GM21360 (cell line): ENCODE measurements at regions not wholly inside any gene's neighbourhood (a gene's known extent, or its start where the extent isn't known, plus 50 kb on each side); places are given as distances from the start of the nearest gene placed in this dataset.
"Not testable (repeated sequence)": the region's sequence is repeated elsewhere in the genome, so short reads cannot be mapped to it uniquely, and the experiment has no call there.

Experiments used
- ATAC-seq: cut with Tn5 transposase; IDR thresholded peaks from one replicate; pipeline ENCODE4 v1.9.1; 2021; ENCODE audit warnings: mild to moderate bottlenecking, moderate library complexity; ENCODE audit not compliant: unreplicated experiment

DNA sequence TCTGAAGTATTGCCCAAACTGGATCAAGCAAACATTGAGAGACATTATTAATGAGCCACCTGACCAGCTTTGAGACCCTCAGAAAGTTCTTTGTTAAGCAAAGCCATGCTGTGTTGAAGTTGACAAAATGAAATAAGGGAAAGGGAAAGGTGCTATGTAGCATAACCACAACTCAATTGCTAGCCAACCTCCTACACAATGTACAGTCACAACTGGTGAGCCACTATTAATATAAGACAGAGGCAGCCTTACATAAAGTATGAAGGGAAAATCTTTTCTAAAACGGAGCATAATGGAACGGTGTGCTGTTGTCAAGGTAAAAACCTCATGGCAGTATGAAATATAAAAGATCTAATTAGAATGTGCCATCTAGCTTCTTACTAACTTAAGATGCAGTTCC, 375.8 kb upstream of the ST8SIA4 start:
- ATAC-seq, result no peak

DNA sequence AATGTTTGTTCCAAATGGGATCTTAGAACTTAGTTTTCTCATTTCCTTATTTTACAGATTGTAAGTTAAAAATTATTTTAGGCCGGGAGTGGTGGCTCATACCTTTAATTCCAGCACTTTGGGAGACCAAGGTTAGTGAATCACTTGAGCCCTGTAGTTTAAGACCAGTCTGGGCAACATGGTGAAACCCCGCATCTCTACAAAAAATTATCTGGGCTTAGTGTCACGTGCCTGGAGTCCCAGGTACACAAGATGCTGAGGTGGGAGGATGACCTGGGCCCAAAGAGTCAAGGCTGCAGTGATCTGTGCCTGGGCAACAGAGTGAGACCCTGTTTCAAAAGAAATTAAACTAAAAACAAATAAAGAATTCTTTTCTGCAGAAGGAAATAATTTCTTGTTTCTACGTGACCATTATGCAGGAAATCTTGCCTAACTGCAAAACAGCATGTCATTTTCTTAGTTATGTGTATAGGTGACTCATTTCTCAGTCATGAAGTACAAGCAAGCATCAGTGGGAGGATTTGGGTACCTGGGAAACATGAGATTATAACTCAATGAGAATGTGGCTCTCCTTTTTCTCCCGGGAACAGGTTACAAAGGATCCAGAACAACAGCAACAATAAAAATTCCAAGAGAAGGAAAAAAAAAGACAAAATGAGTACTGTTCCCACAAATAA, 375.1 kb upstream of the ST8SIA4 start:
- ATAC-seq, result no peak

GRCh38 chr5:101271945-101272344, 368.9 kb upstream of the ST8SIA4 start:
- no peak for ATAC-seq

DNA sequence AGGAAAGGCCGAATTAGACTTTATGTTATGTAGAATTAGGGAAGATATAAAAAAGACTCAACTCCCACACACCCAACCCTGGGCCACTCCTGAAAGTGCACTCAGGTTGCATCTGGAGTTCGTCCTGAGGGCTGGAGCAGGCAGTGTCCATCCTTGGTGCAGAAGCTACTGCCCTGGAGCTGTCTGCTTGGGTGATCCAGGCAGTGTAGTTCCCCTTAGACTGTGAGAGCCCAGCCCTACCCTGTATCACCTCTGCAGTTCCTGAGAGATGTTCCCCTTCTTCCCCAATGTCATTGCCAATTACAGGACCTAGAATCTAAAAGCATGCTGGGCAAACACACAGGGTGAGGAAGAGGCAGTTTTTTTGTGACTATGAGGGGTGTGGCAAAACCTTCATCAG, 368.3 kb upstream of the ST8SIA4 start:
- no peak for ATAC-seq

- no peak for ATAC-seq
Observed at GRCh38 chr5:101260857-101261256, 357.8 kb upstream of the ST8SIA4 start.

GRCh38 chr5:101253096-101253495, 350.0 kb upstream of the ST8SIA4 start:
- no peak for ATAC-seq

GRCh38 chr5:101244621-101245020, 341.5 kb upstream of the ST8SIA4 start:
- ATAC-seq, result no peak

- no peak for ATAC-seq
Observed at GRCh38 chr5:101212942-101213514, 309.9 kb upstream of the ST8SIA4 start.

DNA sequence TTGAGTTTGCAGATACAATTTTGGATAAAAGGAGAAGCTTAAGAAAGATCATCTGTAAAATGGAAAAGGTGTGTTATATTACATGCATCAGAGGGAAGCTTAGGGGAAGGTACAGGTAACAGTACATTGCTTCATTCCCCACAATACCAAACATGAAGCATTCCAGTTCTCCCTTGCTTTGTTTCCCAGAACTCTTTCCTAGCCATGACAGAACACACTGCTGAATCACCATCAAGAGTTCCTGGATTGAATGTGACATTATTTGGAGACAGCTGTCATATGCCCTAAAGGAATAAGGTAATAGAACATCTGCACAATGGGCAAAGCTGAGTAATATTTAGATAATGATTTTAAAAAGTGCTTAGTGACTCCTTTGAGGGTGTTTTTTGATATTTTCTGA, 303.5 kb upstream of the ST8SIA4 start:
- ATAC-seq, result no peak

GRCh38 chr5:101205065-101205464, 302.0 kb upstream of the ST8SIA4 start:
- ATAC-seq, result not testable (repeated sequence)

- ATAC-seq, result not testable (repeated sequence)
Observed at GRCh38 chr5:101180365-101180764, 277.3 kb upstream of the ST8SIA4 start.

GRCh38 chr5:101176605-101177004, 273.5 kb upstream of the ST8SIA4 start:
- no peak for ATAC-seq

- ATAC-seq, result no peak
Observed at GRCh38 chr5:101174981-101175380, 271.9 kb upstream of the ST8SIA4 start.

- ATAC-seq, result no peak
Observed at GRCh38 chr5:101163088-101163487, 260.0 kb upstream of the ST8SIA4 start.

- ATAC-seq, result no peak
Observed at GRCh38 chr5:101160002-101160401, 256.9 kb upstream of the ST8SIA4 start.

GRCh38 chr5:101159006-101159405, 255.9 kb upstream of the ST8SIA4 start:
- ATAC-seq, result no peak

DNA sequence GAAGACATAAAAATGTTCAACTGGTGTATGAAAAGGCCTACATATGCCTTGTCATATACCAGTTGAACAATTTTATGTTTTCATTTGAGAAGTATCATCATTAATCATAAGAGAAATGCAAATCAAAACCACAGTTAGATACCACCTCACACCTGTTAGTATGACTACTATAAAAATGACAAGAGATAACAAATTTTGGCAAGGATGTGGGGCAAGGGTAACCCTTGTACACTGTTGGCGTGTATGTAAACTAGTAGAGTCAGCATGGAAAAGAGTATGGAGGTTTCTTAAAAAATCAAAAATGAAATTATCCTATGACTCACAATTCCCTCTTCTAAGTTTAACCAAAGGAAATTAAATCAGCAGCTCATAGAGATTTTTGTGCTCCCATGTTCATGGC, 250.4 kb upstream of the ST8SIA4 start:
- no peak for ATAC-seq

DNA sequence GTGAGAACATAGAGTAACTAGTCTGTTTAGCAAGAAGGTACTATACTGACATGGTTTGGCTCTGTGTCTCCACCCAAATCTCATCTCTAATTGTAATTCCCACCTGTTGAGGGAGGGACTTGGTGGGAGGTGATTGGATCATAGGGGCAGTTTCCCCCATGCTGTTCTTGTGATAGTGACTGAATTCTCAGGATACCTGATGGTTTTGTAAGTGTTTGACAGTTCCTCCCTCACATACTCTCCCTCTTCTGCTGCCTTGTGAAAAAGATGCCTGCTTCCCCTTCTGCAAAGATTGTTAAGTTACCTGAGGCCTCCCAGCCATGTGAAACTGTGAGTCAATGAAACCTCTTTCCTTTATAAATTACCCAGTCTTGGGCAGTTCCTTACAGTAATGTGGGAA, 240.4 kb upstream of the ST8SIA4 start:
- ATAC-seq, result no peak

- no peak for ATAC-seq
Observed at GRCh38 chr5:101142102-101142501, 239.0 kb upstream of the ST8SIA4 start.

DNA sequence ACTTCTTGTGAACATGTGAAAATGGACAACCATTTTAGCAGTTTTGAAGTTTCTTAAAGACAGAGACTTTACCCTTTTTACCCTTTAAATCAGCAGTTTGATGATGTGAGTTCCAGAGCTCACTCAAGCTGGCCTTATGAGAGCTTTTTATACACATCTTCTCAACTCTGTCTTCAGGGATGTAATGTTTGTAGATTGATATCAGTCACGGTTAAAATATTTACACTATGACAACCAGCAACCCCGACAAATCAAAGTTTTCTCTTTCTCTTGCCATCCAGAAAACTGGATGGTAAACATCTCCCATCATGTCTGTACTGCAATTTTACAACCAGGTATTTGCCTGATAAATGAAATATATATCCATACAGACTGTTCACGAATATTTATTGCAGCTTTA, 233.4 kb upstream of the ST8SIA4 start:
- no peak for ATAC-seq

DNA sequence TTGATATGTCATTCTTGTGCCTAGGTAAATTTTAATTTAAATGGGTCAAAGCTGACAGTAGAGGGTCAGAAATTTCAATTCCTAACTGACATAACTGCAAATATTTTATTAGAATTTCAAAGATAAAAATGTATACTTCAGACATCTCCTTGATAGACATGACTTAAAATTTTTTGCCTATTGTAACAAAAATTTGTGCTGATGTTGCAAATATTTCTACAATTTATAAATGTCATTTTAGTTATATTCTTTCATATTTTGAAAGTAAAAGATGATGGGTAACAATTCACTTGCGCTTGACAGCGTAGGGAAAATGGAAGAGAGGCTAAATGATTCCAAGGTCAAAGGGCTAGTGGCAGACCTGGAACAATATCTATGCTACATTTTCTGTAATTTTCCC, 220.3 kb upstream of the ST8SIA4 start:
- ATAC-seq, result no peak

DNA sequence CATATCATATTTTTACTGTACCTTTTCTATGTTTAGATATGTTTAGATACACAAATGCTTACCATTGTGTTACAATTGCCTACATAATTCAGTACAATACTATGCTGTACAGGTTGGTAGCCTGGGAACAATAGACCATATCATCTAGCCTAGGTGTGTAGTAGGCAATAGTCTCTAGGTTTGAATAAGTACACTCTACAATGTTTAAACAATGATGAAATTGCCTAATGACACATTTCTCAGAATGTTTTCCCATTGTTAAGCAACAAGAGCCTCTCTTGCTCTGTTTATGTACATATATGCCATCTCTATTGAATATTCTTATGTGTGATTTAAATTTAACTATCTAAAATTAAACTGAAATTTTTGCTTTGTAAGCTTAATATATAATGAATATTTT, 209.6 kb upstream of the ST8SIA4 start:
- no peak for ATAC-seq

DNA sequence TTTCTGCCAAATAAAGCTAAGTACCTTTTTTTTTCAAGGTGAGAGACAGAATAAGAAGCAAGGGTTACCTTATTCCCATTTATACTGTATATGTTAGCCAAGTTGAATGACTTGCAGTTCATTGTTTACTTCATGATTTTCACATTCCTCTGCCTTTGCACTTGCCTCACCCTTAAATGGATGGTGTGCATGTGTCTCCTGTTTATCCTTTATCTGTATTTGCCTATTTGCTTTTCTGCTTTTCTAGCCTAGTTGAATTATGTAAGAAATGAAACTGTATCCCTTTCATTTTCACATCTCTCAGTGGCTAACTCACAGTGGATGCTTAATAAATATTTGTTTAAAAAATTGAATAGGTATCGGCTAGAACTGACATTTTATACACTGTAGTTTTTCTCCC, 200.8 kb upstream of the ST8SIA4 start:
- ATAC-seq, result no peak
